OCI-LY1 (cell line): ENCODE measurements at regions not wholly inside any gene's neighbourhood (a gene's known extent, or its start where the extent isn't known, plus 50 kb on each side); places are given as distances from the start of the nearest gene placed in this dataset.

Source experiments
- EZH2 ChIP-seq: fragments of 200-600 bp; sonication (generic), shearing (Covaris generic); IDR thresholded peaks from 2 replicates; pipeline ENCODE4 v1.8.0; 2017; ENCODE audit warnings: borderline replicate concordance, mixed run types, mild to moderate bottlenecking, antibody characterized with exemption, low read length, moderate library complexity, mixed read lengths
- TF ChIP-seq, protein P1 (sequence below): fragments of 200-600 bp; sonication (generic), shearing (Covaris generic); IDR thresholded peaks from 2 replicates; pipeline ENCODE4 v1.5.1; 2017; ENCODE audit warnings: mild to moderate bottlenecking, antibody characterized with exemption, low read length, moderate library complexity, mixed read lengths

DNA sequence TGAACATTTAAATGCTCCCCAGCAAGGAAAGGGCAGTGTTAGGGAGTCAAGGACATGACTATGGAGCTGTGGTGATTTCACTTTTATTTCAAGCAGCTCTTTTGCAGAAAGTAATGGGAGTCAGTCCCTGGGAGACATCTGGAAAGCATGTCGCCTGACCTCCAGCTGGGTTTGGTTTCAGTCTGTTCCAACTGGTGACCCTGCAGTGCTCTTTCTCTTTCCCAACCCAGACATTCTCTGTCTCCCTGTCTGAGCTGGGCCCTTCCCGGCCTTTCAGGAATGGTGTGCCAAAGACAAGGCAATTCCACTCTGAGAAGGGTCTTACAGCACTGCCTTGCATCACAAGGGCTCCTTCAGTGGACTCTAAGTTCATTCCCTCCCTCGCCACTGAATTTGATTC, 323.2 kb downstream of the OSR1 start:
- TF ChIP-seq EZH2, result no peak
- TF ChIP-seq, protein P1, sequence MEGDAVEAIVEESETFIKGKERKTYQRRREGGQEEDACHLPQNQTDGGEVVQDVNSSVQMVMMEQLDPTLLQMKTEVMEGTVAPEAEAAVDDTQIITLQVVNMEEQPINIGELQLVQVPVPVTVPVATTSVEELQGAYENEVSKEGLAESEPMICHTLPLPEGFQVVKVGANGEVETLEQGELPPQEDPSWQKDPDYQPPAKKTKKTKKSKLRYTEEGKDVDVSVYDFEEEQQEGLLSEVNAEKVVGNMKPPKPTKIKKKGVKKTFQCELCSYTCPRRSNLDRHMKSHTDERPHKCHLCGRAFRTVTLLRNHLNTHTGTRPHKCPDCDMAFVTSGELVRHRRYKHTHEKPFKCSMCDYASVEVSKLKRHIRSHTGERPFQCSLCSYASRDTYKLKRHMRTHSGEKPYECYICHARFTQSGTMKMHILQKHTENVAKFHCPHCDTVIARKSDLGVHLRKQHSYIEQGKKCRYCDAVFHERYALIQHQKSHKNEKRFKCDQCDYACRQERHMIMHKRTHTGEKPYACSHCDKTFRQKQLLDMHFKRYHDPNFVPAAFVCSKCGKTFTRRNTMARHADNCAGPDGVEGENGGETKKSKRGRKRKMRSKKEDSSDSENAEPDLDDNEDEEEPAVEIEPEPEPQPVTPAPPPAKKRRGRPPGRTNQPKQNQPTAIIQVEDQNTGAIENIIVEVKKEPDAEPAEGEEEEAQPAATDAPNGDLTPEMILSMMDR, result no peak
